A549 (cell line): ENCODE measurements at regions not wholly inside any gene's neighbourhood (a gene's known extent, or its start where the extent isn't known, plus 50 kb on each side); places are given as distances from the start of the nearest gene placed in this dataset.

Experiments
- ATAC-seq, 2 experiments: fragments of 200-7000 bp in 1 of 2; fragments of >200 bp in 1 of 2; cut with Nextera tagmentation in 1 of 2; cut with Tn5 transposase in 1 of 2; 3 replicates each; pipeline versions ENCODE4 v1.8.0 to v1.9.1; 2018 to 2020; ENCODE audit warnings: mild to moderate bottlenecking in 1 of 2, moderate library complexity in 1 of 2
- CTCF ChIA-PET: fragments of 300-600 bp; sonication (Branson Sonifier 250); formaldehyde crosslinking; extraction: SDS; loops from one replicate; lab custom pipeline; 2021; ENCODE audit warnings: antibody characterized with exemption, inconsistent platforms; lab: Yijun Ruan, JAX
- POLR2A ChIA-PET: fragments of 350-600 bp; formaldehyde crosslinking; extraction: SDS; loops from one replicate; lab custom pipeline; 2021; ENCODE audit warnings: antibody characterized with exemption, inconsistent platforms; lab: Yijun Ruan, JAX
- DNase-seq, 2 experiments: peaks; one replicate each; pipeline versions ENCODE4 v3.0.0 to v3.0.0-alpha.2; 2011 to 2016; ENCODE audit warnings: low read depth in 1 of 2, low spot score in 1 of 2
- FAIRE-seq: peaks from 2 replicates; lab custom pipeline; 2011; peaks lifted over from hg19 to GRCh38; lab: Jason Lieb, UNC
- H3K27ac ChIP-seq, 2 experiments: fragments of >200 bp; sonication (Bioruptor Twin); formaldehyde crosslinking; 3 replicates each; pipeline ENCODE4 v1.5.1; 2016 to 2017
- H3K4me1 ChIP-seq: fragments of >200 bp; sonication (Bioruptor Twin); formaldehyde crosslinking; 3 replicates; pipeline ENCODE4 v1.6.1; 2016
- H3K4me2 ChIP-seq: fragments of >200 bp; sonication (Bioruptor Twin); formaldehyde crosslinking; 3 replicates; pipeline ENCODE4 v1.6.1; 2016
- H3K4me3 ChIP-seq: fragments of >200 bp; sonication (Bioruptor Twin); formaldehyde crosslinking; 3 replicates; pipeline ENCODE4 v1.5.1; 2016
- H3K9me3 ChIP-seq: fragments of >200 bp; sonication (Bioruptor Twin); formaldehyde crosslinking; 3 replicates; pipeline ENCODE4 v1.6.1; 2016
- BCL3 ChIP-seq: fragments of >200 bp; sonication (Bioruptor Twin); formaldehyde crosslinking; IDR thresholded peaks from 3 replicates; pipeline ENCODE4 v1.6.1; 2016
- BHLHE40 ChIP-seq: IDR thresholded peaks from 2 replicates; pipeline ENCODE4 v1.6.1; 2012; ENCODE audit warnings: low read depth, low read length, inconsistent platforms
- CBX2 ChIP-seq: fragments of 200-600 bp; sonication (generic); IDR thresholded peaks from 2 replicates; pipeline ENCODE4 v1.6.1; 2016; ENCODE audit warnings: low read depth, mild to moderate bottlenecking, borderline replicate concordance
- CHD2 ChIP-seq: fragments of 150-350 bp; IDR thresholded peaks from 2 replicates; pipeline ENCODE4 v1.6.1; 2014; ENCODE audit warnings: low read length; ENCODE audit not compliant: partially characterized antibody
- CHD4 ChIP-seq: fragments of 200-600 bp; sonication (generic); IDR thresholded peaks from 2 replicates; pipeline ENCODE4 v1.6.1; 2016; ENCODE audit warnings: antibody characterized with exemption, mild to moderate bottlenecking, borderline replicate concordance
- CTCF ChIP-seq: fragments of >200 bp; sonication (Bioruptor Twin); formaldehyde crosslinking; IDR thresholded peaks from 3 replicates; pipeline ENCODE4 v1.5.1; 2016
- EHMT2 ChIP-seq: fragments of 200-600 bp; sonication (generic); IDR thresholded peaks from 2 replicates; pipeline ENCODE4 v1.6.1; 2016; ENCODE audit warnings: antibody characterized with exemption, low read depth, mild to moderate bottlenecking, moderate library complexity
- ESRRA ChIP-seq: fragments of 150-350 bp; IDR thresholded peaks from 2 replicates; pipeline ENCODE4 v1.6.1; 2014; ENCODE audit warnings: mild to moderate bottlenecking, low read length, borderline replicate concordance
- FOSL2 ChIP-seq, 2 experiments: fragments of 450-650 bp in 1 of 2; fragments of >200 bp in 1 of 2; sonication (Bioruptor Twin) in 1 of 2; formaldehyde crosslinking; IDR thresholded peaks; 2 replicates each; pipeline versions ENCODE4 v1.5.0 to v1.6.1; 2016 to 2020; ENCODE audit warnings: mild to moderate bottlenecking in 1 of 2, moderate library complexity in 1 of 2
- HDAC2 ChIP-seq: fragments of 200-600 bp; sonication (generic); IDR thresholded peaks from 2 replicates; pipeline ENCODE4 v1.6.1; 2016
- HES2 ChIP-seq: fragments of >200 bp; sonication (Bioruptor Twin); formaldehyde crosslinking; IDR thresholded peaks from 2 replicates; pipeline ENCODE4 v1.6.1; 2016
- HEYL ChIP-seq: fragments of 250-450 bp; sonication (Bioruptor Pico); IDR thresholded peaks from 2 replicates; pipeline ENCODE4 v1.8.0; 2021; ENCODE audit warnings: mild to moderate bottlenecking, moderate library complexity
- HOXB13 ChIP-seq: fragments of 250-450 bp; sonication (Bioruptor Pico); IDR thresholded peaks from 2 replicates; pipeline ENCODE4 v1.5.0; 2020; ENCODE audit warnings: low read depth, mild to moderate bottlenecking, moderate library complexity
- JUN ChIP-seq, 2 experiments: fragments of >200 bp; sonication (Bioruptor Twin); formaldehyde crosslinking; IDR thresholded peaks; 2 replicates in 1 of 2; 3 replicates in 1 of 2; pipeline ENCODE4 v1.6.1; 2016 to 2017
- JUNB ChIP-seq: fragments of >200 bp; sonication (Bioruptor Twin); formaldehyde crosslinking; IDR thresholded peaks from 2 replicates; pipeline ENCODE4 v1.6.1; 2016
- KDM1A ChIP-seq: fragments of 200-600 bp; sonication (generic); IDR thresholded peaks from 2 replicates; pipeline ENCODE4 v1.6.1; 2016; ENCODE audit warnings: low read depth, mild to moderate bottlenecking
- KDM5A ChIP-seq: fragments of 200-600 bp; sonication (generic); IDR thresholded peaks from 2 replicates; pipeline ENCODE4 v1.6.1; 2016; ENCODE audit warnings: antibody characterized with exemption, mild to moderate bottlenecking
- MYC ChIP-seq: IDR thresholded peaks from 2 replicates; pipeline ENCODE4 v1.6.1; 2012; ENCODE audit warnings: mild to moderate bottlenecking, inconsistent platforms, low read length, improper control_type of control experiment, borderline replicate concordance
- NFE2L2 ChIP-seq: fragments of 150-350 bp; conservative IDR thresholded peaks from 2 replicates; pipeline ENCODE4 v1.6.1; 2014; ENCODE audit warnings: low read length
- NR3C1 ChIP-seq: fragments of >200 bp; sonication (Bioruptor Twin); formaldehyde crosslinking; IDR thresholded peaks from 3 replicates; pipeline ENCODE4 v1.6.1; 2017
- PBX3 ChIP-seq: IDR thresholded peaks from 2 replicates; pipeline ENCODE4 v1.6.1; 2012
- POLR2AphosphoS2 ChIP-seq: conservative IDR thresholded peaks from 2 replicates; pipeline ENCODE4 v1.6.1; 2012; ENCODE audit warnings: low read length, improper control_type of control experiment, inconsistent platforms
- RAD21 ChIP-seq, 2 experiments: fragments of >200 bp in 1 of 2; sonication (Bioruptor Twin) in 1 of 2; formaldehyde crosslinking in 1 of 2; IDR thresholded peaks in 1 of 2; conservative IDR thresholded peaks in 1 of 2; 2 replicates in 1 of 2; 3 replicates in 1 of 2; pipeline ENCODE4 v1.6.1; 2012 to 2018; ENCODE audit warnings: inconsistent platforms in 1 of 2
- RARB ChIP-seq: fragments of 250-450 bp; sonication (Bioruptor Pico); IDR thresholded peaks from 2 replicates; pipeline ENCODE4 v1.8.0; 2021; ENCODE audit warnings: mild to moderate bottlenecking, moderate library complexity
- RCOR1 ChIP-seq: fragments of 150-350 bp; IDR thresholded peaks from 2 replicates; pipeline ENCODE4 v1.6.1; 2014; ENCODE audit warnings: antibody characterized with exemption, low read length, low read depth
- RNF2 ChIP-seq: fragments of 200-600 bp; sonication (generic); IDR thresholded peaks from 2 replicates; pipeline ENCODE4 v1.6.1; 2016; ENCODE audit warnings: low read depth, mild to moderate bottlenecking, antibody characterized with exemption, moderate library complexity, borderline replicate concordance
- SMC3 ChIP-seq: fragments of >200 bp; sonication (Bioruptor Twin); formaldehyde crosslinking; IDR thresholded peaks from 3 replicates; pipeline ENCODE4 v1.6.1; 2018; ENCODE audit warnings: inconsistent platforms
- SREBF2 ChIP-seq: fragments of 450-650 bp; IDR thresholded peaks from 2 replicates; pipeline ENCODE4 v1.6.1; 2014; ENCODE audit warnings: mild to moderate bottlenecking, moderate library complexity
- TP53 ChIP-seq: fragments of 250-450 bp; sonication (Bioruptor Pico); IDR thresholded peaks from 2 replicates; pipeline ENCODE4 v1.5.0; 2021; ENCODE audit warnings: mild to moderate bottlenecking, moderate library complexity
- ZFP36 ChIP-seq: fragments of 450-650 bp; IDR thresholded peaks from 2 replicates; pipeline ENCODE4 v1.6.1; 2014; ENCODE audit warnings: borderline replicate concordance; ENCODE audit not compliant: partially characterized antibody
- WGBS: methylation state at CpG from one replicate; pipeline ENCODE4 v1.1.6; 2017; ENCODE audit errors: missing lambda C conversion rate; 5-methylcytosine and 5-hydroxymethylcytosine counted together

- TF ChIP-seq MYC (no peak), NFE2L2 (no peak), RAD21 (conservative IDR thresholded peaks at IDR 0.05 in 1 of 2, IDR thresholded peaks at IDR 0.05 in 1 of 2) (no peak), KDM1A (no peak), NR3C1 (no peak), ZFP36 (no peak), BCL3 (no peak)
- TF ChIP-seq, all 56 proteins: peak for 0
Measured at GRCh38 chr22:22802339-22802970, 85.2 kb upstream of the IGLL5 start (continued).

GRCh38 chr22:22803285-22803853 lies 84.2 kb upstream of the IGLL5 start:
- Histone ChIP-seq H3K4me3 (no peak overlapping the region), H3K9me3 (no peaks in the 10 kb centered on the region), H3K27ac (no peak overlapping the region), H3K4me1 (no peaks in the 10 kb centered on the region), H3K4me2 (no peak overlapping the region)
- TF ChIP-seq PBX3, result no peak
- no peak for TF ChIP-seq RARB (CRISPR knock-in tag)
- TF ChIP-seq SMC3, result no peak
- no peak for TF ChIP-seq CHD4
- TF ChIP-seq HES2, result no peak
- TF ChIP-seq FOSL2 (IDR thresholded peaks at IDR 0.05), result no peak
- TF ChIP-seq FOSL2 (CRISPR knock-in tag; IDR thresholded peaks at IDR 0.05), result no peak
- TF ChIP-seq JUN (IDR thresholded peaks at IDR 0.05), result no peak
- no peak for TF ChIP-seq TP53 (CRISPR knock-in tag)
- no peak for TF ChIP-seq BHLHE40
- TF ChIP-seq SREBF2, result no peak
- no peak for TF ChIP-seq JUNB
- no peak for TF ChIP-seq KDM5A
- no peak for TF ChIP-seq HEYL (CRISPR knock-in tag)
- no peak for TF ChIP-seq RNF2
- TF ChIP-seq EHMT2, result no peak
- POLR2A ChIA-PET, result no interaction called here
- ATAC-seq (no peak), DNase-seq (no peak), FAIRE-seq (no peak)
- CTCF ChIA-PET, result interaction anchor here (1.9 kb wide), 1 partner anchor 15 kb away, joined by 9 read pairs; no protein-coding TSS in a partner anchor
- 29% methylated on average over 1 of the region's 3 CpGs for WGBS

GRCh38 chr22:22810018-22810427 lies 77.6 kb upstream of the IGLL5 start:
- POLR2A ChIA-PET, result no interaction called here
- peak; percentile 85 to 93; a peak in 5 of 6 replicates for ATAC-seq
- no peak overlapping the region for H3K27ac ChIP-seq
- TF ChIP-seq ZFP36 (no peak), FOSL2 (IDR thresholded peaks at IDR 0.05) (no peak), FOSL2 (CRISPR knock-in tag; IDR thresholded peaks at IDR 0.05) (no peak), HDAC2 (no peak), CTCF (peak; percentile 58), CBX2 (no peak), SMC3 (peak; percentile 51), PBX3 (no peak), HOXB13 (CRISPR knock-in tag) (no peak), RAD21 (conservative IDR thresholded peaks at IDR 0.05 in 1 of 2, IDR thresholded peaks at IDR 0.05 in 1 of 2) (peak; percentile 45 to 51), POLR2AphosphoS2 (no peak), CHD2 (no peak), RCOR1 (no peak), JUN (IDR thresholded peaks at IDR 0.05) (no peak), ESRRA (no peak)
- TF ChIP-seq, all 56 proteins: peak for 3
- no peaks in the 10 kb centered on the region for H3K9me3 ChIP-seq
- CTCF ChIA-PET, result interaction anchor here (0.6 to 2.7 kb wide), 19 partner anchors 10 to 321 kb away, joined by 3 to 13 read pairs (median 4); no protein-coding TSS in a partner anchor
- no peak overlapping the region for H3K4me2 ChIP-seq
- no peak overlapping the region for H3K4me3 ChIP-seq
- no peak for FAIRE-seq
- 29% methylated on average over 1 of the region's 5 CpGs for WGBS
- DNase-seq, result peak; percentile 18 to 46
- H3K4me1 ChIP-seq, result no peaks in the 10 kb centered on the region
